ENCODE measurements at regions not wholly inside any gene's neighbourhood (a gene's known extent, or its start where the extent isn't known, plus 50 kb on each side); places are given as distances from the start of the nearest gene placed in this dataset.

GRCh38 chr20:52081791-52082190, 109.8 kb downstream of the ZFP64 start (continued):
- TF ChIP-seq CTCF (IDR thresholded peaks at IDR 0.05; ENCODE audit: control extremely low read depth in 1 of 3, insufficient read depth in 1 of 3, low read depth in 1 of 3, low read length in 3 of 3) = no peak
- no peak for TF ChIP-seq RAD21 (IDR thresholded peaks at IDR 0.05 in 1 of 2, conservative IDR thresholded peaks at IDR 0.05 in 1 of 2; ENCODE audit: low read depth in 2 of 2, low read length in 2 of 2)
- TF ChIP-seq POU5F1 (IDR thresholded peaks at IDR 0.05; ENCODE audit: low read depth, low read length) = no peak
- TF ChIP-seq POLR2A (IDR thresholded peaks at IDR 0.05; ENCODE audit: control extremely low read depth in 1 of 2, low read depth in 2 of 2, low read length in 2 of 2) = no peak

Measured in H1 (cell line).